Heart left ventricle (tissue), 13 donors: ENCODE measurements at regions not wholly inside any gene's neighbourhood (a gene's known extent, or its start where the extent isn't known, plus 50 kb on each side); places are given as distances from the start of the nearest gene placed in this dataset.

Source experiments
- CTCF ChIP-seq, 12 donors: fragments of 200-600 bp; sonication (generic) in 4 of 12; IDR thresholded peaks; one replicate each; pipeline versions ENCODE4 v1.5.0 to v1.8.0; 2018 to 2022; ENCODE audit warnings: antibody characterized with exemption in 12 of 12, mild to moderate bottlenecking in 5 of 12
- POLR2A ChIP-seq, 2 donors: fragments of 450-650 bp; IDR thresholded peaks; one replicate each; pipeline ENCODE4 v1.6.1; 2017; ENCODE audit warnings: antibody characterized with exemption in 2 of 2, mild to moderate bottlenecking in 2 of 2, moderate library complexity in 2 of 2
- donor health status: ischemic (EF 13 %, LVEDD 7.1; RV severe dilation, severe dysfunction).
- donor health status: DM: no; HTN: yes; CAD: no.
- donor health status: DM: no; HTN: no; CAD: no.
- donor health status: ischemic (EF 25% LVEDD 6.9; RV normal size, moderate dysfunction).
- donor health status: ischemic (EF 25% LVEDD 5.7; RV mildly dilated, moderate dysfunction).
- donor health status: ischemic (EF 35%, LVEDD 5.7; RV mildly dilated, moderate dysfunction).
- donor health status: nonischemic (EF 11% LVEDD 7.7; RV severe dilation, severe dysfunction).
- donor health status: DM: yes; HTN: yes; CAD: no.
- donor health status: PGD.
- donor health status: ischemic (EF 29% LVEDD 5.4; RV normal size, mild dysfunction).
- donor health status: nonischemic (EF 23%, LVEDD 6.1; RV moderate dilation, normal function).

GRCh38 chr13:36551445-36551844, 119.2 kb downstream of the CCNA1 start:
- TF ChIP-seq CTCF (IDR thresholded peaks at IDR 0.05): no peak
- TF ChIP-seq POLR2A (IDR thresholded peaks at IDR 0.05): no peak
